Activated gamma-delta T cell treated with Interleukin-2 at 50 U/mL for 16 hours (primary cell): ENCODE measurements at regions not wholly inside any gene's neighbourhood (a gene's known extent, or its start where the extent isn't known, plus 50 kb on each side); places are given as distances from the start of the nearest gene placed in this dataset.

Experiments
- DNase-seq: peaks from one replicate; pipeline ENCODE4 v3.0.0-alpha.2; 2020

DNA sequence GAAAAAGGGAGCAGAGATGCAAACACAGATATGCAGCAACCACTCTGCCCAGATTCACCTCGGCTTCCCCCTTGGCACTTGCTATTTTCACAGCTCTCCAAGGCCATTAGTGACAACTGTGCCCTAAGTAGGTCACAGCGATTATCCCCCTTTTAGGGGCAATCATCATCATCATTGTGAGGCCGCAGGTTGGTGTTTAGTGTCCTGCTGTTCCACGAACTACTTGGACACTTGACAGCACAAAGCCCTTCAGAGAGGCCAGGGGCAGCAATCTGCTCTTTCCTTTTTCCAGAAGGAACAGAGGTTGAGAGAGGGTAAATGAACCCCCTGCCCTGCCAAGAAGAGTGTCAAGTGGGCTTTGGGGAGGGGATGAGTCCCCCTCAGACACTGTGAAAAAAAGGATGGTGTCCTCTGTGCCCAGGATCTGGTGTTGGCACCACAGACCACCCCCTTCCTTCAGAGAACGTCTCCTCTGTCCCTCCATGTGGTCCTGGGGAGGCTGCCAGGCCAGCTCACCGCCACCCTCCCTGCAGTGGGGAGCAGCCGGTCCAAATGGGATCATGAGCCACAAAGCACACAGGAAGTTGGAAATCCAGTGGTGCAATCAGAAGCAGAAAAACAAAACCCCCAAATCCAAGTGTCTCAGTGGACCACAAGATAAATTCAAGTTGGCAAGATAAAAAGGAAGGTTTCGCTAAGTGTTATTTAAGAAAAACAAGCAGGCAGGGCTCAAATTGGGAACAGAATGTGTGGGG lies 78.4 kb upstream of the MED9 start:
- no peak for DNase-seq

- DNase-seq: no peak
Observed at GRCh38 chr17:17398943-17399926, 77.6 kb upstream of the MED9 start.

- no peak for DNase-seq
Observed at GRCh38 chr17:17400070-17400469, 76.7 kb upstream of the MED9 start.

- no peak for DNase-seq
Observed at GRCh38 chr17:17400566-17401184, 76.1 kb upstream of the MED9 start.

DNA sequence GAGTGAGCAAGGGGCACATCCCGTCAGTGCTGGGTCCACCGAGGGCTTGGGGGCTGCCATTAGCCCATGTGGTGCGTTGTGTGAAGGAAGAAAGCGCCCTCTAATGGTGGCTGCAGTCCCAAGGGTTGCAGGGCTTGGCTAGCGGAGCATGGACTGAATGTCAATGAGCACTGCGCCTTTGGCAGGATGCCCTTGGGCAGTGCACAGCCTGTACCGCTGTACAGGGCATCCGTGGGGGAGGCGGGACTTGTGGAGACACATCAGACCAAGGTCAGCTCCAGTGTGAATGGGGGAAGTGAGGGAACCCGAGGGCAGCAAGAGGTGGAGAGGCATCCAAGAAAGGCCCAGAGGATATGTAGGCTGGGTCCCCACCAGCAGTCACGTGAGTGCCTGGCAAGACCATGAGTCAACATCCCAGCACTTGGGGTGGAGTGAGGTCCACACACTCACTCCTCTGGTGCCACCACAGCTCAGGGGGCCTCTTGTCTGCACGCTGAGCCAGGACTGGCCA lies 75.5 kb upstream of the MED9 start:
- no peak for DNase-seq

- DNase-seq: no peak
Observed at GRCh38 chr17:17402558-17402957, 74.2 kb upstream of the MED9 start.

GRCh38 chr17:17403065-17403464 lies 73.7 kb upstream of the MED9 start:
- no peak for DNase-seq

DNA sequence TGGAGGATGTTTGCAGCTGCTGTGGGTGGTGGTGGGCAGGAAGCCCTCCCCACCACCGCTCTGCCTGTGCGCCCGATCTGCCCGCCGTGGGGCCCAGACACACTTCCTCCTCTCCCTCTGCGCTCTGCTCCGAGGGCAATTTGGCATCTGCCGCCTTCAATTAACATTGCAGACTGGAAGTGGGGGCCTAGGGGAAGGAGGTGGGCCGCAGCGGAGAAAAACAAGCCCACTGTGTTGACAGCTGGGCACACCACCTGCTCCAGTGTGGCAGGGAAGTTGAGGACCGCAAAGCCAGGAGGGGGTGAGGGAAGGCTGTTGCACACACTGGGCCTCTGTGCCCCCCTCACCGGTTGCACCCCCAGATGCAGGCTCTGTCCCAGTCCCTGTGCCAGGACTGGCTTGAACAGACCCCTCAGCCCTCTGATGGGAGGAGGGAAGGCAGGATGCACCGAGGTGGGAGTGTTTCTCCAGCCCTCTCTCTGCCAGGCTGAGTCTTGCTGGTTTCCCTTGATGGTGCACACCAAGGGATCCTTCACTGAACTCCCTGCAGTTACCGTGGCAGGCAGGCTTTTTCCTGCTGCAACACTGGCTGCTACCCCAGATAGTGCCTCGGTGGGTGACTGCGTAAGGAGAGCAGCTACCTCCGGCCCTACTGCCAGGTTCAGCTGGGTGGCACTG lies 72.8 kb upstream of the MED9 start:
- peak; percentile 65 for DNase-seq

- DNase-seq: no peak
Observed at GRCh38 chr17:17405673-17406072, 71.1 kb upstream of the MED9 start.

DNA sequence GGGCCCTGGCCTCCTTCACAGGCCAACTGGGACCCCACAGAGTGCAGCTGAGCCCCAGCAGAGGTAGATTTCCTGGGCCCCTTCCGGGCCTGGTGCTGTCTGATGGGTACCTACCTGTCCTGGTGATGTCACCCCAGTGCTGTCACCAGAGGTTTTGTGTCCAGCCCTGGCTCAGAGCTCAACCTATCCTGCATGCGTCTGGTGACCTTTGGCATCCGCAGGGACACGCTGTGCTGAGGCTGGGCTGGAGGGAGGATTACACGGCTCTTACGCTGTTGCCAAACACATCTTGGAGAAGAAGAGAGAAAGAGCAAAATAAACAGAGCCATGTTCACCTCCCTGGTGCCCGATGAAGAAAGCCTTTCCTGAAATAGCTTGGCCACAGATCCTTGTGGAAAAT lies 70.6 kb upstream of the MED9 start:
- DNase-seq: no peak

GRCh38 chr17:17408236-17408794 lies 68.5 kb upstream of the MED9 start:
- DNase-seq: no peak

- DNase-seq: no peak
Observed at GRCh38 chr17:17410357-17410756, 66.4 kb upstream of the MED9 start.

DNA sequence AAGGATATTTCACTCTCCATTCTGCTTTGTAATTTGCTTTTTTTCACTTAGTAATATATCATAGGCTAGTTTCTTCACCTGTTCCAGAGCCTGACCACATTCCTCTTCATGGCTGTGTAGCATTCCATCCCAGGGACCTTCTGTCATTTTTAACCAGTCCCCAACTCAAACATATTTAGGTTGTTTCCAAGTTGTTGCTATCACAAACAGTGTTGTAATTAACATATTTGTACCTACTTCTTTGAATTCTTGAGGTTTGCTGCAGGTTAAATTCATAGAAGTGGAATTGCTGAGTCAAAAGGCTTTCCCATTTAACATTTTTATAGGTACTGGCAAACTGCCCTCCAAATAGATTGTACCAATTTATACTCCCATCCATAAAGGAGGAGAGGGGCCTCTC lies 65.1 kb upstream of the MED9 start:
- no peak for DNase-seq

GRCh38 chr17:17412326-17412725 lies 64.5 kb upstream of the MED9 start:
- no peak for DNase-seq

DNA sequence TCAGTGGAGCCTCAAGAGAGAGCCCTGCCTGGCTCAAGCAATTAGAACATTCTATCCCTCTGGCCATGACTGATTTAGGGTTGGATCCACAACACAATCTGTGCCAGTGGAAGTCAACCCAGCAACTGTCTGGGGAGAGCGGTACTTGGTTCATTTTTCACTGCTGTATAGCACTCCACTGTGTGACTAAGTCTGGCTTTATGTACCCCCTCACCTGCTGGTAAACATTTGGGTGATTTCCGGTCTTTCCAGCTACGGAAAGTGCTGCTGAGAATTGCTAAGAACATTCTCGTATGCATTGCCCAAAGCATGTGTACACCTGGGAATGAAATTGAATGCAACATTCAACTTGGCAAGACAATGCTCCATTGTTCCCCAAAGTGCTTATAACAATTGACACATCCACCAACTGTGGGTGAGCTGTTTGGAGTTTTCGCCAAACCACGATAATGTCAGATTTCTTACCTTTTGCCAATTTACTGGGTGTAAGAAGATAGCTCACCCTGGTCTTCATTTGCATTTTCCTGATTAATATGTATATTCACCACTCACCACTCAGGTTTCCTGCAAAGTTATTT lies 63.5 kb upstream of the MED9 start:
- DNase-seq: no peak

- no peak for DNase-seq
Observed at GRCh38 chr17:17413821-17414220, 63.0 kb upstream of the MED9 start.

DNA sequence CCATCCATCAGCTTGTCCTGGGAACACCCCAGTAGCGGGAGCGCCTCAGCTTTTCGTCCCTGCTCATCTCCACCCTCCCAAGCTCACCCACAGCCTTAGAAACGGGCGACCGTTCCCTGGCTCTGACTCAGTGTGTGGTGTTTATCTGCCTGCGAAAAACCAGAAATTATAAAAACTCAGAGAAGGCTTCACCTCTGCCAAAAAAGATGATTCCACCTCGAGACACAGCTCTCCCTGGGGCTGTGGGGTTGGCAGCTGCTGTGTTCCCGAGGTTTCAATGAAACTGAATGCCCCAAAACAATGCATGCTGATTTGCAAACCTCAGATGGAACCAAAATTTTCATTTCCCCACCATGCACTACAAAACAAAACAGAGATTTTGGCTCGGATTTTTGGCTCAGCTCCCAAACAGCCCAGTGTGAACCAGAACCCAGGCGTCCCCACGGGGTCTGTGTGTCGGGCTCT lies 62.4 kb upstream of the MED9 start:
- no peak for DNase-seq

DNA sequence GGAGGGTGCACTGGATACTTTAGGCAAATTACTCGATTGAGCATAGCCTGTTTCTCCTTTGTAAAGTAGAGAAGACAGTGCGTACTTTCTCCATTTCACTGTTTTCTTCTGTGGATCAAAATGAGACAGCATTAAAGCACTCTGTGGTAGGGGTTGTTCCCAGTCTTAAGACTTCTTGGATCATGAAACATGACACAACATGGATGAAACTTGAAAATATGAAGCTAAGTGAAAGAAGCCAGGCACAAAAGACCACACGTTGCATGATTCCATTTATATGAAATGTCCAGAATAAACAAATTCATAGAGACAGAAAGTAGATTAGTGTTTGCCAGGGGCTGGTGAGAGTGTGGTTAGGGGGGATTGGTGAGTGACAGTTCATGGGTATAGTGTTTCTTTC lies 61.8 kb upstream of the MED9 start:
- no peak for DNase-seq

DNA sequence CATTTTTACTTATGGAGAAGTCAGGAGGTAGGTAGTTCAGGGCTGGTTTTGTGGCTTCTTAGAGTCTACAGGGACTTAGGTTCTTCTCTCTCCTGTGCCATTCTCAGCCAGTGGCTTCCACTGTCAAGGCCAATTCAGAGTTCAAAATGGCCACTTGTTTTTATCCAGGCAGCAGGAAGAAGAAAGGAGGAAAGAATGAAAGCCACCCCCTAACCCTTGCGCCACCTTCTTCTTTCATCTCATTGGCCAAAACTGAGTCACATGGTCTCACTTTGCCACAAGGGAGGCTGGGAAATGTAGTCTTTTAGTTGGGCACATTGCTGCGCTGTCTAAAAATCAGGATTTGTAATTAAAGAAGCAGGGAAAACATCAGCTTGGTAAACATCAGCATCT lies 60.8 kb upstream of the MED9 start:
- no peak for DNase-seq

GRCh38 chr17:17416400-17417360 lies 60.1 kb upstream of the MED9 start:
- DNase-seq: peak; percentile 63

GRCh38 chr17:17417718-17418181 lies 59.0 kb upstream of the MED9 start:
- no peak for DNase-seq
